Rectal smooth muscle tissue (tissue), 1 donor: ENCODE measurements at regions not wholly inside any gene's neighbourhood (a gene's known extent, or its start where the extent isn't known, plus 50 kb on each side); places are given as distances from the start of the nearest gene placed in this dataset.

ENCODE experiments used
- H3K27ac ChIP-seq: one replicate; pipeline ENCODE4 v1.7.0; 2013; ENCODE audit warnings: low read depth, low read length, inconsistent platforms
- H3K27me3 ChIP-seq: one replicate; pipeline ENCODE4 v1.7.0; 2013; ENCODE audit warnings: low read length; ENCODE audit not compliant: control insufficient read depth, insufficient read depth
- H3K36me3 ChIP-seq: one replicate; pipeline ENCODE4 v1.7.0; 2013; ENCODE audit warnings: low read length; ENCODE audit not compliant: control insufficient read depth, insufficient read depth
- H3K4me1 ChIP-seq: one replicate; pipeline ENCODE4 v1.7.0; 2013; ENCODE audit warnings: low read length; ENCODE audit not compliant: control insufficient read depth, insufficient read depth
- H3K4me3 ChIP-seq: one replicate; pipeline ENCODE4 v1.7.0; 2013; ENCODE audit warnings: low read length
- H3K9ac ChIP-seq: one replicate; pipeline ENCODE4 v1.7.0; 2013; ENCODE audit warnings: low read length

GRCh38 chr10:111445667-111446066 is 368.8 kb downstream of the ADRA2A start:
- Histone ChIP-seq H3K27ac (no peak overlapping the region), H3K36me3 (no peaks in the 10 kb centered on the region), H3K9ac (no peak overlapping the region), H3K4me1 (no peaks in the 10 kb centered on the region), H3K4me3 (no peak overlapping the region), H3K27me3 (no peaks in the 10 kb centered on the region)

- Histone ChIP-seq H3K27me3 (no peaks in the 10 kb centered on the region), H3K9ac (no peak overlapping the region), H3K4me3 (no peak overlapping the region), H3K4me1 (no peaks in the 10 kb centered on the region), H3K27ac (no peak overlapping the region), H3K36me3 (no peaks in the 10 kb centered on the region)
Observed at GRCh38 chr10:111446966-111447365, 370.1 kb downstream of the ADRA2A start.

GRCh38 chr10:111452153-111452552 is 375.3 kb downstream of the ADRA2A start:
- no peak overlapping the region for H3K9ac ChIP-seq
- H3K36me3 ChIP-seq, result no peaks in the 10 kb centered on the region
- no peaks in the 10 kb centered on the region for H3K27me3 ChIP-seq
- no peak overlapping the region for H3K27ac ChIP-seq
- no peaks in the 10 kb centered on the region for H3K4me1 ChIP-seq
- H3K4me3 ChIP-seq, result no peak overlapping the region

GRCh38 chr10:111455776-111456426 is 379.1 kb downstream of the ADRA2A start:
- Histone ChIP-seq H3K4me3 (no peak overlapping the region), H3K27me3 (no peaks in the 10 kb centered on the region), H3K36me3 (no peaks in the 10 kb centered on the region), H3K27ac (no peak overlapping the region), H3K9ac (no peak overlapping the region), H3K4me1 (no peaks in the 10 kb centered on the region)

- H3K27ac ChIP-seq, result no peak overlapping the region
Observed at GRCh38 chr10:111458256-111458655, 381.4 kb downstream of the ADRA2A start.

GRCh38 chr10:111459967-111460366 is 383.1 kb downstream of the ADRA2A start:
- Histone ChIP-seq H3K4me3 (no peak overlapping the region), H3K4me1 (no peaks in the 10 kb centered on the region), H3K27ac (no peak overlapping the region), H3K9ac (no peak overlapping the region), H3K36me3 (no peaks in the 10 kb centered on the region), H3K27me3 (no peaks in the 10 kb centered on the region)

More at GRCh38 chr10:111458256-111458655, 381.4 kb downstream of the ADRA2A start:
- no peaks in the 10 kb centered on the region for H3K27me3 ChIP-seq
- H3K36me3 ChIP-seq, result no peaks in the 10 kb centered on the region
- H3K4me3 ChIP-seq, result no peak overlapping the region
- no peaks in the 10 kb centered on the region for H3K4me1 ChIP-seq
- no peak overlapping the region for H3K9ac ChIP-seq

GRCh38 chr10:111472445-111472844 is 395.6 kb downstream of the ADRA2A start:
- no peak overlapping the region for H3K4me3 ChIP-seq
- no peaks in the 10 kb centered on the region for H3K4me1 ChIP-seq
- H3K27ac ChIP-seq, result no peak overlapping the region
- H3K27me3 ChIP-seq, result no peaks in the 10 kb centered on the region
- no peaks in the 10 kb centered on the region for H3K36me3 ChIP-seq
- no peak overlapping the region for H3K9ac ChIP-seq

GRCh38 chr10:111473361-111473760 is 396.5 kb downstream of the ADRA2A start:
- Histone ChIP-seq H3K9ac (no peak overlapping the region), H3K36me3 (no peaks in the 10 kb centered on the region), H3K4me3 (no peak overlapping the region), H3K27me3 (no peaks in the 10 kb centered on the region), H3K27ac (no peak overlapping the region), H3K4me1 (no peaks in the 10 kb centered on the region)

GRCh38 chr10:111474786-111475185 is 398.0 kb downstream of the ADRA2A start:
- no peak overlapping the region for H3K9ac ChIP-seq
- no peaks in the 10 kb centered on the region for H3K27me3 ChIP-seq
- H3K27ac ChIP-seq, result no peak overlapping the region
- H3K4me3 ChIP-seq, result no peak overlapping the region
- H3K36me3 ChIP-seq, result no peaks in the 10 kb centered on the region
- H3K4me1 ChIP-seq, result no peaks in the 10 kb centered on the region

GRCh38 chr10:111475720-111476119 is 398.9 kb downstream of the ADRA2A start:
- Histone ChIP-seq H3K4me3 (no peak overlapping the region), H3K27me3 (no peaks in the 10 kb centered on the region), H3K9ac (no peak overlapping the region), H3K27ac (no peak overlapping the region), H3K4me1 (no peaks in the 10 kb centered on the region), H3K36me3 (no peaks in the 10 kb centered on the region)

GRCh38 chr10:111478651-111479050 is 401.8 kb downstream of the ADRA2A start:
- H3K27ac ChIP-seq, result no peak overlapping the region
- H3K4me1 ChIP-seq, result no peaks in the 10 kb centered on the region
- no peak overlapping the region for H3K9ac ChIP-seq
- no peak overlapping the region for H3K4me3 ChIP-seq
- no peaks in the 10 kb centered on the region for H3K36me3 ChIP-seq
- H3K27me3 ChIP-seq, result no peaks in the 10 kb centered on the region

- no peak overlapping the region for H3K27ac ChIP-seq
- no peaks in the 10 kb centered on the region for H3K36me3 ChIP-seq
- H3K4me1 ChIP-seq, result no peaks in the 10 kb centered on the region
Observed at GRCh38 chr10:111479966-111480365, 403.1 kb downstream of the ADRA2A start.

GRCh38 chr10:111481261-111481826 is 404.5 kb downstream of the ADRA2A start:
- no peaks in the 10 kb centered on the region for H3K27me3 ChIP-seq
- H3K27ac ChIP-seq, result no peak overlapping the region
- H3K4me3 ChIP-seq, result no peak overlapping the region
- no peaks in the 10 kb centered on the region for H3K4me1 ChIP-seq
- H3K9ac ChIP-seq, result no peak overlapping the region
- H3K36me3 ChIP-seq, result no peaks in the 10 kb centered on the region

More at GRCh38 chr10:111479966-111480365, 403.1 kb downstream of the ADRA2A start:
- Histone ChIP-seq H3K4me3 (no peak overlapping the region), H3K27me3 (no peaks in the 10 kb centered on the region), H3K9ac (no peak overlapping the region)
